GM12878 (cell line): ENCODE measurements at regions not wholly inside any gene's neighbourhood (a gene's known extent, or its start where the extent isn't known, plus 50 kb on each side); places are given as distances from the start of the nearest gene placed in this dataset.

ENCODE experiments used
- BCL3 ChIP-seq: IDR thresholded peaks from 2 replicates; pipeline ENCODE4 v1.6.1; 2011; ENCODE audit warnings: borderline replicate concordance, low read depth, mild to moderate bottlenecking, moderate library complexity, low read length; ENCODE audit not compliant: insufficient read depth, poor library complexity, severe bottlenecking
- CUX1 ChIP-seq: IDR thresholded peaks from 2 replicates; pipeline ENCODE4 v1.6.1; 2012; ENCODE audit warnings: improper control_type of control experiment, low read depth, low read length; ENCODE audit not compliant: insufficient replicate concordance
- EP300 ChIP-seq, 2 experiments: fragments of 150-350 bp in 1 of 2; IDR thresholded peaks; 2 replicates each; pipeline ENCODE4 v1.6.1; 2011 to 2012; ENCODE audit warnings: low read depth in 2 of 2, low read length in 2 of 2, borderline replicate concordance in 1 of 2, improper control_type of control experiment in 1 of 2, inconsistent platforms in 1 of 2; ENCODE audit not compliant: control insufficient read depth in 1 of 2
- FOXM1 ChIP-seq: IDR thresholded peaks from 2 replicates; pipeline ENCODE4 v1.6.1; 2012; ENCODE audit warnings: low read depth, mild to moderate bottlenecking, inconsistent platforms, low read length, moderate library complexity
- MYC ChIP-seq: IDR thresholded peaks from 2 replicates; pipeline ENCODE4 v1.6.1; 2011; ENCODE audit warnings: mild to moderate bottlenecking, low read length, moderate library complexity, inconsistent platforms; ENCODE audit not compliant: insufficient read depth, insufficient replicate concordance, insufficient read length, severe bottlenecking
- NFIC ChIP-seq: IDR thresholded peaks from 2 replicates; pipeline ENCODE4 v1.6.1; 2012; ENCODE audit warnings: low read depth, mild to moderate bottlenecking, inconsistent platforms, low read length, moderate library complexity
- NR2F1 ChIP-seq: fragments of 450-650 bp; conservative IDR thresholded peaks from 2 replicates; pipeline ENCODE4 v1.6.1; 2017; ENCODE audit warnings: mild to moderate bottlenecking
- POLR2A ChIP-seq: IDR thresholded peaks from 2 replicates; pipeline ENCODE4 v1.6.1; 2011; ENCODE audit warnings: low read depth, mild to moderate bottlenecking, low read length
- RBBP5 ChIP-seq: fragments of 200-600 bp; sonication (generic); conservative IDR thresholded peaks from 2 replicates; pipeline ENCODE4 v1.6.1; 2016
- SMARCA5 ChIP-seq: fragments of 450-650 bp; IDR thresholded peaks from 2 replicates; pipeline ENCODE4 v1.6.1; 2017; ENCODE audit warnings: mild to moderate bottlenecking
- STAT3 ChIP-seq: IDR thresholded peaks from 2 replicates; pipeline ENCODE4 v1.6.1; 2011; ENCODE audit warnings: low read depth, low read length, improper control_type of control experiment
- USF1 ChIP-seq: IDR thresholded peaks from 2 replicates; pipeline ENCODE4 v1.6.1; 2011; ENCODE audit warnings: borderline replicate concordance, low read depth, mild to moderate bottlenecking, moderate library complexity, mixed read lengths, low read length; ENCODE audit not compliant: insufficient read depth; ENCODE audit errors: extremely low read length
- ZNF24 ChIP-seq: fragments of 450-650 bp; IDR thresholded peaks from 2 replicates; pipeline ENCODE4 v1.6.1; 2017; ENCODE audit warnings: antibody characterized with exemption, mild to moderate bottlenecking
- ZNF384 ChIP-seq: IDR thresholded peaks from 2 replicates; pipeline ENCODE4 v1.6.1; 2012; ENCODE audit warnings: low read depth, mild to moderate bottlenecking, low read length, improper control_type of control experiment, borderline replicate concordance
- TF ChIP-seq, protein P1 (sequence below), 3 experiments: IDR thresholded peaks in 2 of 3; conservative IDR thresholded peaks in 1 of 3; 2 replicates each; pipeline ENCODE4 v1.5.1; 2011; ENCODE audit warnings: low read depth in 3 of 3, low read length in 3 of 3, mild to moderate bottlenecking in 3 of 3, control low read depth in 2 of 3, moderate library complexity in 2 of 3, inconsistent platforms in 1 of 3, mixed read lengths in 1 of 3; ENCODE audit not compliant: control insufficient read depth in 2 of 3, insufficient read depth in 1 of 3; ENCODE audit errors: extremely low read depth in 1 of 3
- TF ChIP-seq, protein P2 (sequence below): IDR thresholded peaks from 2 replicates; pipeline ENCODE4 v1.6.1; 2012; ENCODE audit warnings: low read depth, low read length, improper control_type of control experiment
- TF ChIP-seq, protein P3 (sequence below): IDR thresholded peaks from 2 replicates; pipeline ENCODE4 v1.6.1; 2011; ENCODE audit warnings: low read depth, low read length, improper control_type of control experiment, borderline replicate concordance

DNA sequence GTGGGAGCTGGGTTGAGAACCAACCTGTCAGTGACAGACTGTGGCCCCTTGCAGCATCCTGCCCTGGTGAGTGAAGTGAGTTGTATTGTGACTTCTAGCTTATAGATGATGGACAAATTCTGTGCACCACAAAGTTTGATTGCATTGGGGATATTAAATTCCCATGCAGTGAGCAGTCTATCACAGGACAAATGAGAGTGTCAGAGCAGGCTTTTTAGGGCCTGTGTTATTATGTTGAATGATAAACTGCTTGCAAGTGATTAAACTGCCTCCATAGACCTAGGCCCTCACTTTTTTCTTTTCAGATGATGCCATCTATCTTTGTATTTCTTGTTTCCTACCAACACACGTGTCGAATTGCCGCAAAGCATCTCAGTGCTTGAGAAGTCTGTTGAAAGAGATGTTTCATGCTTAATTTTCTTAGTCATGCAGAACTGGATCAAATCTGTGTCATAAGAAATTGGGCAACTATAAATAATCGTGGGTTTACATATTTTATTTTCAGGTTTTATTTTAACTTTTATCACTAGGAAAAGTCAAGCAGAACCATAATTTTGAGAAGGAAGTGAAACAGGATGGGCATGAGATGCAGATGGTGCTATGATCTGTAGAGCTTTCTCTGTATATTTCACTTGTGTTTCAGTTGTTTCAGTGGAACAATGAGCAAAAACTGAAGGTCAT is 199.2 kb downstream of the S1PR1 start (continued):
- TF ChIP-seq, protein P1, sequence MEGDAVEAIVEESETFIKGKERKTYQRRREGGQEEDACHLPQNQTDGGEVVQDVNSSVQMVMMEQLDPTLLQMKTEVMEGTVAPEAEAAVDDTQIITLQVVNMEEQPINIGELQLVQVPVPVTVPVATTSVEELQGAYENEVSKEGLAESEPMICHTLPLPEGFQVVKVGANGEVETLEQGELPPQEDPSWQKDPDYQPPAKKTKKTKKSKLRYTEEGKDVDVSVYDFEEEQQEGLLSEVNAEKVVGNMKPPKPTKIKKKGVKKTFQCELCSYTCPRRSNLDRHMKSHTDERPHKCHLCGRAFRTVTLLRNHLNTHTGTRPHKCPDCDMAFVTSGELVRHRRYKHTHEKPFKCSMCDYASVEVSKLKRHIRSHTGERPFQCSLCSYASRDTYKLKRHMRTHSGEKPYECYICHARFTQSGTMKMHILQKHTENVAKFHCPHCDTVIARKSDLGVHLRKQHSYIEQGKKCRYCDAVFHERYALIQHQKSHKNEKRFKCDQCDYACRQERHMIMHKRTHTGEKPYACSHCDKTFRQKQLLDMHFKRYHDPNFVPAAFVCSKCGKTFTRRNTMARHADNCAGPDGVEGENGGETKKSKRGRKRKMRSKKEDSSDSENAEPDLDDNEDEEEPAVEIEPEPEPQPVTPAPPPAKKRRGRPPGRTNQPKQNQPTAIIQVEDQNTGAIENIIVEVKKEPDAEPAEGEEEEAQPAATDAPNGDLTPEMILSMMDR (IDR thresholded peaks at IDR 0.05 in 2 of 3, conservative IDR thresholded peaks at IDR 0.05 in 1 of 3; ENCODE audit: control insufficient read depth in 2 of 3, extremely low read depth in 1 of 3, insufficient read depth in 1 of 3, low read depth in 3 of 3, low read length in 3 of 3), result no peak; a peak in 1 of 6 replicates
- TF ChIP-seq MYC (no peak), RBBP5 (no peak), BCL3 (peak; percentile 50), ZNF24 (0 out of 2 replicates have a peak, but pooled peaks have one; percentile 13), USF1 (no peak), NFIC (peak; percentile 83), EP300 (IDR thresholded peaks at IDR 0.05; ENCODE audit: borderline replicate concordance in 1 of 2, control insufficient read depth in 1 of 2, low read depth in 2 of 2, low read length in 2 of 2) (peak; percentile 20 to 65; a peak in 3 of 4 replicates), SMARCA5 (no peak), POLR2A (no peak), FOXM1 (peak; percentile 77; the same call in 1 of the 2 replicates), ZNF384 (no peak), CUX1 (no peak), NR2F1 (no peak), STAT3 (no peak)
- TF ChIP-seq, protein P2, sequence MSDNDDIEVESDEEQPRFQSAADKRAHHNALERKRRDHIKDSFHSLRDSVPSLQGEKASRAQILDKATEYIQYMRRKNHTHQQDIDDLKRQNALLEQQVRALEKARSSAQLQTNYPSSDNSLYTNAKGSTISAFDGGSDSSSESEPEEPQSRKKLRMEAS, result no peak
- TF ChIP-seq, protein P3, sequence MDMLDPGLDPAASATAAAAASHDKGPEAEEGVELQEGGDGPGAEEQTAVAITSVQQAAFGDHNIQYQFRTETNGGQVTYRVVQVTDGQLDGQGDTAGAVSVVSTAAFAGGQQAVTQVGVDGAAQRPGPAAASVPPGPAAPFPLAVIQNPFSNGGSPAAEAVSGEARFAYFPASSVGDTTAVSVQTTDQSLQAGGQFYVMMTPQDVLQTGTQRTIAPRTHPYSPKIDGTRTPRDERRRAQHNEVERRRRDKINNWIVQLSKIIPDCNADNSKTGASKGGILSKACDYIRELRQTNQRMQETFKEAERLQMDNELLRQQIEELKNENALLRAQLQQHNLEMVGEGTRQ, result no peak
